ENCODE measurements at regions not wholly inside any gene's neighbourhood (a gene's known extent, or its start where the extent isn't known, plus 50 kb on each side); places are given as distances from the start of the nearest gene placed in this dataset.
"Not testable (repeated sequence)": the region's sequence is repeated elsewhere in the genome, so short reads cannot be mapped to it uniquely, and the experiment has no call there.

DNA sequence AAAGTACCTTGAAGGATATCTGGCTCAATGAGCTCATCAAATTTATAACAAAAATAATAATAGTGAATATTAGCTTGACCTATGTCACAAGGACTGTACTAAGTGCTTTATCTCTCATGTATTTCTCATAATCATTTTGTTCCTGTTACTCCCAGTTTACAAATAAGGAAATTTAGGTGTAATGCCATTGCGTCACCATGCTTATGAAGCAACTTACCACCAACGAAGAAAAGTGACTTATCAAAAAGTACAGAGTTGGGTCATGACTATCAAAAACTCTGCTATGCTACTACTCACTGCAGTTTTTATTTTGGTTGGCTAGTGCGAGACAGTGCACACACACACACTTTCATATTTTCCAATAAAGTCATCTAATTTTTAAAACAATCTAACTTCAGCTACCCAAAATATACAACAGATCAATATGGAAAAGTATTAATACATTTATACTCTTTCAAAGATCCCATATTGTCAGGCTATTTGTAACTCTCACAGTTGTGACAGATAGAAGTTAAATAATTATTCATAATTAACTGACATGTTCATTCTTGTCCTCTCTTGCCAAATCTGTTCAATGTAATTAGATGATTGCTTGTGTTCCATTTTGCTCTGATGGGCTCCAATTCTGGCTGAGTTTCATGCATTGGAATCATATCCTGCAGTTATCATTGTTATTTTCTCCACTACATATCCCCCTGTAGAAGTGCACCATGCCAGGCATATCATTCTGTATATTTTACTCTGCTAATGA is 119.4 kb downstream of the KCNJ2 start:
- DNase-seq: no peak

DNA sequence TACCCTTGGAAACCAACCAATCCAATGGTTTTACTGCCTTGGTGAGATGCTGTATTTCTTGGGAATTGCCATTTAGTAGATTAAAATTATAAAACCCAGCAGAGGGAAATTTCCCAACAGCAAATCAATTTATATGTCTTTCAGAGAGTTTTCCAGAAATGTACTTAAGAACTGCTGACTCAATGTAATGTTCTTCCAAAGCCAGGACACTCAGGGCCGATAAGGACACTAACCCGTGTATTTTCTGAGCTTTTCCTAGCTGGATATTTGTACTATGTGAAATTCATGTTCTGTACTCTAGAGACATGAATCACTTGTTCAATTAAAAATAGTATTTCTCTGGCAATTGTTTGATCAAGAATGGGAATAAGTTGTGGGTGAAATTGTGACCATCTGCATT is 121.4 kb downstream of the KCNJ2 start:
- no peak for DNase-seq

DNA sequence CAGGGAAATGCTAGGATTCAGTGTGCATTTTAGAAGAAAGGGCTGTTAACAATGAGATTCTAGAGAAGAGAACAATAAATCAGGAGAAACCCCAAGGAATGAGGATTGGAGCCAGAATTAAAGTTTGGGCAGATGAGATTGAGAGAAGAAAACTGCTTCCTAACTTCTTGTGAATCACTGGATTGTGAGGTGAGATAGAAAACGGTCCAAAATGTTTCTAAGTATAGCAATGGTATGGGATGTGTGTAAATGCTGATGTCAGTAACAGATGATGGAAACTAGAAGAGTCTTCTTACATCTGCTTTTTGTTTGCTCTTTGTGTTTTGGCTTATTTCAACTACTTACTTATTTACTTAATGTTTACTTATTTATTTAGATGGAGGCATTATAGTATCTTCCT is 123.0 kb downstream of the KCNJ2 start:
- no peak for DNase-seq

DNA sequence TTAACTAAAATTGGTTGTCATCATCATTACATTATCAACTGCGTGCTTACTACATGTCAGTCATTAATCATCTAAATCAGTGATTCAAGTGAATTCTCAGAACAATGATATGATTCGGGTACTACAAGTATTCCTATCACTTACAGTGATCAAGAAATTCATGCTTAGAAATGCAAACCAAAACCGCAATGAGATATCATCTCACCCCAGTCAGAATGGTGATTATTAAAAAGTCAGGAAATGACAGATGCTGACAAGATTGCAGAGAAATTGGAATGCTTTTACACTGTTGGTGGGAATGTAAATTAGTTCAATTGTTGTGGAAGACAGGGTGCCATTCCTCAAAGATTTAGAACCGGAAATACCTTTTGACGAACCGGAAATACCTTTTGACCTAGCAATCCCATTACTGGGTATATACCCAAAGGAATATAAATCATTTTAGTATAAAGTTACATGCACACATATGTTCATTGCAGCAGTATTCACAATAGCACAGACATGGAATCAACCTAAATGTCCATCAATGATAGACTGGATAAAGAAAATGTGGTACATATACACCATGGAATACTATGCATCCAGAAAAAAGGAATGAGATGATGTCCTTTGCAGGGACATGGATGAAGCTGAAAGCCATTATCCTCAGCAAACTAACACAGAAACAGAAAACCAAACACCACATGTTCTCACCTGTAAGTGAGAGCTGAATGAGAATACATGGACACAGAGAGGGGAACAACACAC is 124.4 kb downstream of the KCNJ2 start:
- not testable (repeated sequence) for DNase-seq

DNA sequence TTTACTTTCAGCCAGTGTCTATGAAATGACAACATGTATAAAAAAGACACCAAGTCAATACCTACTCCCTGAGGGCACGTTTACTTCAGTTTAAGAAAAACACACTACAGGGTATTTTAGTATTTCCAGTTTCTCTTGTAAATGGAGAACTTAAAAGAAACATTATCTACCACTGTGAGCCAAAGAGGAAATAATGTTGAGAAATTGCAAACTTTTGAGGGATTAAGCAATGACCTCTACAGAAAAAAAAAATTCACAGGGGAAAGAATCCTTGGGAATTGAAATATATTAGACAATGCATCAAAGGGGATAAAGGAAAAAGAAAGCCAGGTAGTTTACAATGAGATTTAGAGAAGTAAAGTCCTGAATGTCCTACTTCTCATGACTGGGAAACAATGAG is 126.0 kb downstream of the KCNJ2 start:
- DNase-seq: no peak

DNA sequence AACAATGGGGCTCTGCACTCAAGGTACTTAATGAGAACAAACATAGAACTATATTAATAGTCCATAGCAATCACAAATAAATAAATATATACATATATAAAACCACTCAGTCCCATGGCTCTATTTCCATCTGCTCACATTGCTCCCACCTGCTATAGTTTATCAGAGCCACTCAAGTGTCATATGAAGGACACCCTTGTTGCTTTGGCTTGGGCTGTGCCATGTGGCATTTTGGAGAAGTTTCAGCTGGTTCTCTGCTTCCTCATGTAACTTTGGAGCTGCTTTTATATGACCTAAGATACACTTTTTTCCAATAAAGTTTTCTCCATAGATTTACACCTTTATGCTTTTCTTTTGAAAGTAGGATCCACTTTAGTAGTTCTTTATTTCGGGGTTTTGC is 126.4 kb downstream of the KCNJ2 start:
- DNase-seq: no peak

DNA sequence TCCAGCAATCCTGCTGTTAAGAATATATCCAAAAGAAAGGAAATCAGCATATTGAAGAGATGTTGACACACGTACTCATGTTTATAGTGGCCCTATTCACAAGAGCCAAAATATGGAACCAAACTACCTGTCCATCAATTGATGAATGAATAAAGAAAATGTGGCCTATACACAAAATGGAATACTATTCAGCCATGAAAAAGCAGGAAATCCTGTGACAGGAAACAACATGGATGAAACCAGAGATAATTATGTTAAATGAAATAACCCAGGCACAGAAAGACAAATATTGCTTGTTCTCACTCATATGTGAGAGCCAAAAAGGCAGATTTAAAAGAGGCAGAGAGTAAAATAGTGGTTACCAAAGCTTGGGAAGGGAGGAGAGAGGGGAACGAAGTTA is 127.1 kb downstream of the KCNJ2 start:
- DNase-seq: no peak

DNA sequence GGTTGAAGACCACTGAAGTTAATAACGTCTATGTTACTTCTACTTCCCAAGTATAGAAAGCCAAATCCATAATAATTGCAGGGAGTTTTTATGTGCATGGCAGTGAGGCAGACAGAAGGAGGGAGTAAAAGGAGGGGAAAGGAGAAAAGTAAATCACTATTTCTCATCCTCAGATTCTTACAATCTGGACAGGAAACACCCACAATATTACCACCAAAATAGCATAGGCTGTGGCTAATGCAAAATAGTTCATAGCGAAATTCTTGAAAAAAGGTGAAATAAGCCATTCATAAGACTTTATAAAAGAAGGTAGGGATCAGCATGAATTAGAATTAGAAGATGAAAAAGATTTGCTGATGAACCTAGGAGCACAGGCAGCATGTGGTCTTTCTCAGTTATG is 128.1 kb downstream of the KCNJ2 start:
- DNase-seq: no peak

DNA sequence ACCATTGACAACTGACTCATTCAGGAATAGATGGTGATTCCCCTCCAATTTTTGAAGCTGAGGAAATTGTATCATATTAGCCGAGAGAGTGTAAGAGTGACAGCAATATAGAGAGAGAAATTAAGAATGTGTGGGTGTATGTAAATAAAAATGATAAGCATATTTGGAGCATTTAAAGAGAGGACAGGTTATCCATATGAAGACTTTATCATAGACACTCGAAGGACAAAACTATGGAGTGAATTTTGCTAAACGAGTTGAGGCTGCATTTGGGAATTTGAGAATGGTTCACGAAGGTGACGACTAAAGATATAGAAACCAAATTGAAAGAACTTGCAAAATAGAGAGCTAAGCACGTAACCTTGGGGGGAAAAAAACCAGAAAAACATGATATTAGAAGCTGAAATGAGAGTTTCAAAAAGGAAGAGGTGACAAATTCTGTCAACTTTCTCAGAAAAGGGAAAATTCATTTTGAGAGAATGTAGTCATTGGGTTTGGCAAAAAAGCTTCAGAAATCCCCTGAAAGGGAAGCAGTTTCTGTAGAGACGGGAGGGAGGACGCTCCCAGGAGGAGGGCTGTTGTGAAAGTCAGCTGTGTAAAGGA is 129.7 kb downstream of the KCNJ2 start:
- no peak for DNase-seq

DNA sequence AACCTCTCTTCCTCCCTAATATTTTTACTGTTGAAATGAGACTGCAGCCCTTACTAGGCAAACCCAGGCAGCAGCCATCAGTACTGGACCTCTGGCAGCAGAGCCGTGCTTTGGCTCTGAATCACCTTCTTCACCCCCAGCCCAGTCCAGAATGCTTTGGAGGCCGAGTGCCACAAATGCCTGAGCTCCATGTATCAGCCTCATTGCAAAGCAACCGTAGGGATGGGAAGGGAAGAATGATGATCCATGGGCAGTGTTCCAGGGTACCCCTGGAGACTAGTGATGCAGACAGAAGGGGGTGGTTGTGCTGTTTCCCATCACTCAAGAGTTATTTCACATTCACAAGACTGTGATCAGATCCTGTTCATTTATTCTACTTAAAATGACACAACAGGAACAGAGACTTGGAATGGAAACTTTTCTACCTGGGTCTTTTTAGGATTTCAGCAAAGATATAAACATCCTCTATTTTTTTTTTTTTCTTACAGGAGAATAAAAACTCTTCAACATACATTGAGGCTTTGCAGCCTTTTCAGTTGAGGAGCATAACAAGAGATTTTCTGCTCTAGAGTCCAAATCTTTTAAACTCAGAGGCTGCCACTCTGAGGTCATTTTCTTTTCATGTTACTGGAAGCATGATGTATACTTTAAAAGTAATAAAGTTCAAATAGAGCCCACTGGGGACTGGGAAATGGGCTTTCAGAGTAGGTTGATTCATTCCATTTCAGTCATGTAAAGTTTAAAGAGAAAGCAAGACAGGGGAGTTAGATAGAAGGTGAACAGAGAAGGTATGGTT is 138.3 kb downstream of the KCNJ2 start:
- no peak for DNase-seq

DNA sequence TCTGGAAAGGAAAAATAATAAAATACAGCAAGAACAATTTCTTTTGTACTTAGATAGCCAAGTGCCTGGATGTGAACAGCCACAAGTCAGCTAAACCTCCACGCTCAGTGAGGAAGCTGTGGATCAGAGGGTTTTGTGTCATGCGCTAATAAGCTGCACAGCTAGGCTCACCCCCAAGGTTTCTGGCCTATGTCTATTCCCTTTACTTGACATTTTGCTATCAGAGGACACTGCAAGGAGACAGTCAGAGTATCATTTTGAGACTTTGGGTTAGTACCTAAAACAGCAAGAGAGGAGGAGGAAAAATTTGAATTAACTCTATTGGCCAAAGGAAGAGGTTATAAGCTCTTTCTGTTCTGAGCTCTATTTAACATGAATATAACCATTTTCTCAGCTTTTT is 139.3 kb downstream of the KCNJ2 start:
- no peak for DNase-seq

DNA sequence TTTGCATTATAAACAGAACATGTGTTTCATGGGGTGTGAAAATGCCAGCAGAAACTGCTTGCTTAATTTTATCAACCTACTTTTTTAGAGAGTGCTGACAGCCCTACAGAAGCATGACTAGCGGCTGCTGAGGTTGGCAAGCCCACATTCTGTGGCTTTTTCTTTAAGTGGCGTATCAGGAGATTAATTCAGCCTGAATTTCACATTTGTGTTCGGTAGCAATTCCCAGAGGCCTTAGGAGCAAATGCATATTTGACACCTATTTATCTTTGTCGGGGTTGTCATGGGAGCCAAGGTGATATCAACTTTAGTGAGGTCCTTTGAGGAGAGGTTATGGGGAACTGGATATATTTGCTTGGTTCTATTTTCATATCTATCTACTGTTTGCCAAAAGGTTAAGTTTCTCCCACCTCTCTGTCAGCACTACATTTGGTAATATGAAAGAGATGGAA is 140.9 kb downstream of the KCNJ2 start:
- DNase-seq: no peak

DNA sequence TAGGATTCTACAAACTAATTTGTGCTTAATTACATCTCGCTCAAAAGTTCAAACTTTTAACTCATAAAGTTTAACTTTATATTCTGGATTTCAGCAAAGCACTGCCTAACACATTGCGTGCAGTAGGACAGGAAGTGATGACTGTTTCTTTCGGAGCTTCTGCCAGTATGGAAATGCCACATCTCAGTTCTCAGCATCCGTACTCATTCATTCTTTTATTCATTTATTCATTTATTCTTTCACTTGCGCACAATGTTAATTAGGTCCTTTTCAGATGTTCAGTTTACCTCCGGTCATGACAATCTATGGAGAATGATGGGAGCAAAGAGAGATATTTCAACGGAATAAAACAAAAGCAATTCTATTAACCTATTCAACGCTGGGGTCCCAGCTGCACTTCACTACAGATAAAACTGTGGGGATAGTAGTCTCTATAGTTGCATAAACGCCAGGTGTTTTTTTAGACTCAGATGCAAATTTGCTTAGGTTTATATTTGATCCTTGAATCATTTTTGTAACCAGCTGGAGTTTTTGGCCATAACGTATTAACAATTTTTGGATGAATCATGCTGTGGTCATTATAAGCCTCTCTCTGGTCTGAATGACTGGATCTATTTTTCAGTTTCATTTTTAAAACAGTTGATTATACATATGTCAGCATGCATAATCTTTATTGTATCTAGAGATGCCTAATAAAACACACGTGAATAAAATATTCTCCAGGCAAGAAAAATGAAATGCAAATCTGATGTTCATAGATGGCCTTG is 143.9 kb downstream of the KCNJ2 start:
- DNase-seq: no peak

DNA sequence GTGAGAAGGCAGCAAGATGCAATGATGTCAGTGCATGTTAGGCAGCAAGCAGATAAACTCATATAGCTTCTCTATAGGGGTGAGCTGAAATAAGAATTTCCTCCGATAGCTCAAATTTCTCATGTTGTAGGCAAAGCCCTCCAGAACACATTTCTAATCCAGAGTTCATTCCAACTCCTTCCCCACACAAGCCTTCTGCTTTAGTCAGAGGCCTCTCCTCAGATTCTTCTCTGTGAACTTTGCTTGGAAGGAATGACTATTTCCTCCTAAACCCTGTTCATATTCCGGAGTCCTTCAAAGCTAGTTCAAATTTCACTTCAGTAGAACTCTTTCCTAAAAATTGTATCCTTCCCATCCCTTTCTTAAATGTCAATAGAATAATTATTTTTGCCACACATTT is 144.8 kb downstream of the KCNJ2 start:
- no peak for DNase-seq

DNA sequence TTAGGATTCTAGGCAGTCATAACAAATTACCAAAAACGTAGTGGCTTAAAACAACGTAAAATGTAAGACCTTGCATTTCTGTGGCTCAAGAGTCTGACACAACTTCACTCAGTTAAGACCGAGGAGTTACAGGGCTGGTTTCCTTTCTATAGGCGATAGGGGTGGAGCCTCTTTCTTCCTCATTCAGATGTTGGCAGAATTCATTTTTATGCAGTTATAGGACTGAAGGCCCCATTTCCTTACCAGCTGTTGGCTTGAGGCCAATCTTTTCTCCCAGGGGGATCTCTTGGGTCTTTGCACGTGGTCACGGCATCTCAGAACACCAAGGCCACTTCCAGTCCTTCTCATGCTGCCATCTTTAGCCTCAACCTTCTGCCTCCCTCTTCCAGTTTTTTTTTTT is 145.2 kb downstream of the KCNJ2 start:
- DNase-seq: no peak

DNA sequence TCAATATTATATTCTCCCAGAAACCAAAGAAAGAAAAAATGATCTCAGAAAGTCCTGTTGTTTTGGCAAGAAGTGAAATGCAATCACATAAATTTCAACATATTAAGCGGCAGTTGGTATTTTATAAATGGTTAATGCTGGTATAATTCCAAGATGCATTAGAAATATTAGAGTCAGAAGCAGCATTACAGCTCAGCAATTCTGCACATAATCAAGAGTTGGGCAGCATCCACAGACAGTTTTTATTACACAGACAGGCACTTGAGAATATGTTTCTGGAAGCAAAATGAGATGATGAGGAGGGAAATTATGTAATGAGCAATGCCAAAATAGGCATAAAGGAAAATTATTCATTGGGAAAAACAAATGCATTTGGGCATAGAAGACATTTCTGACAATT is 148.1 kb downstream of the KCNJ2 start:
- no peak for DNase-seq

DNA sequence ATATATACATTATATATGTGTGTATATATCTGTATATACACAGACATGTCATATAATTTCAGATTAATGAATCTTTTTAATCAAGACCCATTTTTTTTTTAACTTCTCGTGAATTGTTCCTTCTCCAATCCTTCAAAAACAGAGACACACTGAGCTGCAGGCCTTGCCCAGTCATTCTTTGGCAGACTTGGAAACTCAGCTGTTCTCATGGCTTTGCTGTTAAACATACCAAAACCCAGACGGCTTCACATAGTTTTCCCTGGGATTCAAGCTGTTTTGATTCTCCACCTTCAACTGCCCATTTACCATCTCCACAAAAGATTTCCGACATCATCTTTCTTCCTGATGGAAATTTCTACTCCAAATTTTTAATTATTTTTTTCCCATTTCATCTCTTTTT is 148.7 kb downstream of the KCNJ2 start:
- DNase-seq: no peak

DNA sequence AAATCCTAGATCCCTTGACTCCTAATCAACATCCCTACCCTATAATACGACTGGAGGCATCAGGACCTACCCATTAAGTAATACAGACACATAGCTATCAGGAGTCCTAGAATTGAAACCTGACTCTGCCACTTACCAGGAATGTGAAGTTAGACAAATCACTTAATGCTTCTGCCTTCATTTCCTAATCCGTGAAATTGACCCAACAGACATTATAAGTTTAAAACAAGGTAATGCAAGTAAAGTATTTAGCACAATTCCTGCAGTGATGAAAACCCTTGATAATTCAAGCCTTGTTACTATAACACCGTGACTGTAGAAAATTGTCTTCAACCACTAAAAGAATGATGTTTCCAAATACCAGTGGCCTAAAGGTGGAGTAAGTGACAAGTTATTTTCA is 150.2 kb downstream of the KCNJ2 start:
- DNase-seq: no peak

DNA sequence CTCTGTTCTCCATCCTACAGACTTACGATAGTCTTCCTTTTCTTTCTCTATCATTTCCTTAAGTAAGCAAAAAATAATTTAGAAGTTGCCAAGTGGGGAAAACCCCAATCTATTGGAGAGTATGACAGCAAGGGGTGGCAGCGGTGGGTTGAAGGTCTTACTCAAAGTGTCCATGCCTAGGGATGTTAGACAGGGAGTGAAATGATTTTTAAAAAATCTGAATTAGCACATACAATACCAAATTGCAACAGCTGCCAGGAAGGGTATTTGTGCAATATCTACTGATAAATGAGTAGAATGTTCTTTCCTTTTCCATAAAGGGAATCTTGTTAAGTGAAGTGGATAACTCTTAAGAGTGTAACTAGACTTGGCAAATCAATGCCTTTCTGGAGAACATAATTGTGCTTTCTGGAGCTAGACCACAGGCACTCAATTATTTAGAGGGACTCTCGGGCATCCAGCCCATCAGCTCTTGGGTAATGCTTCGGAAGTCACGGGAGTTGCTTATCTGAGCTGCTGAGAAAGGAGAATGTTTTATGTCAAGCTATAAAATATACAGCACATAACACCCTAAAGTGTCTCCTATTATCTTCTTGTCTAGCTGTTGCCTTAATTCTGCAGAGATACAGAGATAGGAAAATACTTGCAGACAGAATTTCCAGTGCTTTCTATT is 151.5 kb downstream of the KCNJ2 start:
- no peak for DNase-seq

DNA sequence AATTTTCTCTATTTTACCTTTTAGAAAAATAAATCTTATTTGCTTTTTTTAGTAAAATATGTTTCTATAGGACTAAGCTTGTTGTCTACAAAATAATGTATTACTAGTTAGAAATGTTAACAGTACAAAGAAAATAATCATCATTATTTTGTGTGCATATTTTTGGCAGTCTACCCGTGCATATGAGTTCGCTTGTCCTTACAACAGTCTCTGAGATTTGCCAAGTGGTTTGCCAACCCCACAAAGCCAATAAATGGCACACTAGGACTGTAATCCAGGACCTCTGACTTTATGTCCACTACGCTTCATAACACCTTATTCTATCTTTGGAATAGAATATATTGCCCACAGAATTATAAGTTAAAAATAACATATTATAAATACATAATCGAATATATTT is 152.0 kb downstream of the KCNJ2 start:
- no peak for DNase-seq

DNA sequence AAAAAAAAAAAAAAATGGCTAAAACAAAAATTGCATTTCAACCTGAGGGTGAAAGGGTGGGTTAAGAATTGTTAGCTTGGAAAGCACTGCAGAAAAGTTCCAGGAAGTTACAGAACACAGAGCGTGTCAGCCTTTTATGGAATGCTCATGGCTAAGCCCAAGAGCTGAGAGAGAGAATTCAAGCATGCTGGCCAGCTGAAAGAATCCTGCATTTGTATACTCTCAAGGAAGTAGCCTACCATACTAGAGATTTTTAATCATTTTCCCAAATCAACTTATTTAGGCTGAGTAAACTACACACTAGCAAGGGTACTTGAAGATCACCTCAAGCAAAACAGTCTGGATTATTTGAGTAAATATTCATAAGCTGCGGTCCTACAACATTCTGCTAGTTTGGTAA is 153.9 kb downstream of the KCNJ2 start:
- no peak for DNase-seq

DNA sequence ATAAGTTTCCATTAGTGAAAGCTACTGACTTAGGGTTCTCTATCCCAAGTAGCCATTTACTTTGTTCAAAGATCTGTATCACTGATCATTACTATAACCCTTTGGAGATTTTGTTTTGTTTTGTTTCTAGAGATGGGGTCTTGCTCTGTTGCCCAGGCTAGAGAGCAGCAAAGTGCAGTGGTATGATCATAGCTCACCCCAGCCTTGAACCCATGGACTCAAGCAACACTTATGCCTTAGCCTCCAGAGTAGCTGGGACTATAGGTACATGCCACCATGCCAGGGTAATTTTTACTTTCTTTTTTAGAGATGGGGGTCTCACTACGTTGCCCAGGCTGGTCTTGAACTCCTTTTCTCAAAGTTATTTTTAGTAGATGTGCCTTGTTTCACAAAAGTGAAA is 154.7 kb downstream of the KCNJ2 start:
- DNase-seq: no peak
